Body of pancreas (tissue), 4 donors: ENCODE measurements at regions not wholly inside any gene's neighbourhood (a gene's known extent, or its start where the extent isn't known, plus 50 kb on each side); places are given as distances from the start of the nearest gene placed in this dataset.

ENCODE experiments used
- CTCF ChIP-seq, 7 experiments: fragments of 450-650 bp in 4 of 7; fragments of 200-600 bp in 3 of 7; sonication (generic) in 3 of 7; IDR thresholded peaks; one replicate each; pipeline ENCODE4 v1.5.1; 2016 to 2019; ENCODE audit warnings: antibody characterized with exemption in 7 of 7
- POLR2A ChIP-seq, 3 donors: fragments of 450-650 bp; IDR thresholded peaks; one replicate each; pipeline ENCODE4 v1.6.1; 2016; ENCODE audit warnings: antibody characterized with exemption in 3 of 3, mild to moderate bottlenecking in 2 of 3

- TF ChIP-seq CTCF (IDR thresholded peaks at IDR 0.05) (no peak), POLR2A (IDR thresholded peaks at IDR 0.05) (no peak)
Observed at GRCh38 chr6:167698540-167698939, 128.2 kb upstream of the AFDN start.
